ENCODE measurements at regions not wholly inside any gene's neighbourhood (a gene's known extent, or its start where the extent isn't known, plus 50 kb on each side); places are given as distances from the start of the nearest gene placed in this dataset.
A peak's percentile ranks its signal among the peaks of the same experiment; 100 is the strongest.

DNA sequence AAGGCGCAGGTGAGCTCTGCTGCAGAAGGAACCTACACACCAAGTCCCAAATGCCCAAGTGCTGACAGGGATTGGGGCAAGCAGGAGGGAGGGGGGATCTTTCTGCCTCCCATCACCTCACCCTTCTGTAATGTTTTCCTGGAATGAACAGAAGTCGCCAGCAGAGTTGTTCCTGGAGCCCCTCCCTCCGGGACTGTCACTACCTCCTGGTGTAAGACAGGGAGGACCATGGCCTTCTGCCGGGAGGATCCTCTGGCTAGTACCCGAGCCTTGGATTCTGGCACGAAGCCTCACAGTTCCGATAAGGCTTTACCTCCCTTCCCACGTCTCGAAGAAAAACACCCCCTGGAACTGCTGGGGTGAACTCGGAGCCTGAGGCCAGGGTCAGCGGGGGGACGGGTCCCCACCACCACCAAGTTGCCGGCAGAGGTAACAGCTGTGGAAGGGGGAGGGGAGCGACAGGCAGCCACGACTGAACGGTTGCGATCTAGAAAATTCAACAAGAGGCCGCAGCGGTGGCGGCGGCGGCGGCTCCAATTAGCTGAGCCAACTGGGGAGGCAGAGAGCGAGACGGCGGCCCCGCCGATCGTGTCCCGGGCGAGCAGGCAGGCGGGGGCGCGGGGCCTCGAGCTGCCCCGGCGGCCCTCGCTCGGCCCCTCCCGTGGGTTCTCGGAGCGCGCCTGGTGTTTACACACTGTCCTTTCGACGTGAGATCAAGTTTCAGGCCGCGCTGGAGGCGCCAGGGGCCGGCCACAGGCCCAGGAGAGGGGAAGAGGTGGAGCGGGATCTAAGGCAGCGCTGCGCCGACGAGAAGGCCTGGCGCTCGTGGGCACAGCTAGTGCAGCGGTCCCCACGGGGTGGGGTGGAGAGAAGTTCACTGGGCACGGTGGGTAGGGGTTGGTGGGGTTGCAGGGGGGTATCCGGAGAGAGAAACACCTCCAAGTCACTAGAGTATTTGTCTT is 53.7 kb upstream of the BCOR start:
- Histone ChIP-seq H3K4me3 (peak overlapping the region; percentile 43), H3K9me3 (ENCODE audit: low read depth) (no peaks in the 10 kb centered on the region), H3K4me1 (ENCODE audit: low read depth) (peaks cover 51% of the 10 kb centered on the region), H3K27ac (no peak overlapping the region), H3K27me3 (peaks cover 16% of the 10 kb centered on the region), H3K36me3 (no peaks in the 10 kb centered on the region)
- DNase-seq (ENCODE audit: low read depth in 1 of 2, low spot score in 1 of 2), result peak in 1 of 2 donors; percentile 81
- TF ChIP-seq, protein P1, sequence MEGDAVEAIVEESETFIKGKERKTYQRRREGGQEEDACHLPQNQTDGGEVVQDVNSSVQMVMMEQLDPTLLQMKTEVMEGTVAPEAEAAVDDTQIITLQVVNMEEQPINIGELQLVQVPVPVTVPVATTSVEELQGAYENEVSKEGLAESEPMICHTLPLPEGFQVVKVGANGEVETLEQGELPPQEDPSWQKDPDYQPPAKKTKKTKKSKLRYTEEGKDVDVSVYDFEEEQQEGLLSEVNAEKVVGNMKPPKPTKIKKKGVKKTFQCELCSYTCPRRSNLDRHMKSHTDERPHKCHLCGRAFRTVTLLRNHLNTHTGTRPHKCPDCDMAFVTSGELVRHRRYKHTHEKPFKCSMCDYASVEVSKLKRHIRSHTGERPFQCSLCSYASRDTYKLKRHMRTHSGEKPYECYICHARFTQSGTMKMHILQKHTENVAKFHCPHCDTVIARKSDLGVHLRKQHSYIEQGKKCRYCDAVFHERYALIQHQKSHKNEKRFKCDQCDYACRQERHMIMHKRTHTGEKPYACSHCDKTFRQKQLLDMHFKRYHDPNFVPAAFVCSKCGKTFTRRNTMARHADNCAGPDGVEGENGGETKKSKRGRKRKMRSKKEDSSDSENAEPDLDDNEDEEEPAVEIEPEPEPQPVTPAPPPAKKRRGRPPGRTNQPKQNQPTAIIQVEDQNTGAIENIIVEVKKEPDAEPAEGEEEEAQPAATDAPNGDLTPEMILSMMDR (IDR thresholded peaks at IDR 0.05; ENCODE audit: low read depth, low read length), result no peak

- peaks cover 26% of the 10 kb centered on the region for H3K27me3 ChIP-seq
- TF ChIP-seq, protein P1 (IDR thresholded peaks at IDR 0.05; ENCODE audit: low read depth, low read length), result no peak
- H3K4me1 ChIP-seq (ENCODE audit: low read depth), result peaks cover 49% of the 10 kb centered on the region
- no peak for DNase-seq (ENCODE audit: low read depth in 1 of 2, low spot score in 1 of 2)
- H3K9me3 ChIP-seq (ENCODE audit: low read depth), result no peaks in the 10 kb centered on the region
- H3K27ac ChIP-seq, result no peak overlapping the region
- no peak overlapping the region for H3K4me3 ChIP-seq
- H3K36me3 ChIP-seq, result no peaks in the 10 kb centered on the region
These were observed 52.7 kb upstream of the BCOR start for GRCh38 chrX:40150503-40150902.

DNA sequence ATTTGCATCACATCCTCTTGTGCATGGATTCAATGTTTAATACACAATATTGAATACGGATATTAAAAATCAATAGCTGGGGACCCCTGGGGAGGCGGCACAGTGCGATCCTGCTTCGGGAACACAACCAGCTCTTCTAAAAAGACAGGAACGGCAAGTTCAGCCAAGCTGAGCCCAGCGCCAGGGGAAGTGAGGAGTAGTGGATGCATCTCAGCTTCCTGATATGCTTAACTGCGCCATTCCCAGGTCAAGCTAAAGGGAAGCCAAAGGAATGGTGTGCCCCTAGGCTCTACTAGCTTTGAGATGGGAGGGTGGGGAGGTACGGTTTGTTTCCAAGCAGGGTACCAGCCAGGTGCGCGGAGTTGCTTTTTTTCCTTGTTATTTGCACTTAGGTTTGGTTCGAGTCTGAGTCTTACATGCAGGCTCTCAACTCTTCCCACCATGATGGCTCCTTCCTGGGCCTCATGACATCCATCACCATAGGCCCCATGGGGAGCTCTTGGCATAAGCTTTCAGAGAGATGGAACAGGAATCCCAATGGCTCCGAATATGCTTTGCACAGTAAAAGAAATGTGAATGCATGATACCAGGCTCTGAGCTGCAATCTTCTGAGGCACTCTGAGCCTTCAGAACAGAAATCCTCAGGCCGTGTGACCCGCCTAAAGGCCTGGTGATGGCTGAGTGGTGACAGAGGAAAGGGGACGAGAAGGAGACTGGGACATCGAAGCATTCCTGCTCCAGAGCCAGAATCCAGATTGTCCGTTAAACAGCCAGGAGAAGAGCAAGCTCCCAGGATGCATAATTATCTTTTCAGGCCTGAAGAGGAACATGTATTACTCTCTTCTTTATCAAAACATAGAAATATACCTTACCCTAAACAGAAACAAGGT is 51.8 kb upstream of the BCOR start:
- Histone ChIP-seq H3K27me3 (peaks cover 35% of the 10 kb centered on the region), H3K9me3 (ENCODE audit: low read depth) (no peaks in the 10 kb centered on the region), H3K27ac (peak overlapping the region; percentile 32), H3K4me3 (no peak overlapping the region), H3K4me1 (ENCODE audit: low read depth) (peaks cover 49% of the 10 kb centered on the region), H3K36me3 (no peaks in the 10 kb centered on the region)
- peak in 1 of 2 donors; percentile 82 for DNase-seq (ENCODE audit: low read depth in 1 of 2, low spot score in 1 of 2)
- TF ChIP-seq, protein P1 (IDR thresholded peaks at IDR 0.05; ENCODE audit: low read depth, low read length), result no peak

- peak in 1 of 2 donors; percentile 41 for DNase-seq (ENCODE audit: low read depth in 1 of 2, low spot score in 1 of 2)
- H3K36me3 ChIP-seq, result no peaks in the 10 kb centered on the region
- no peak overlapping the region for H3K4me3 ChIP-seq
- peaks cover 44% of the 10 kb centered on the region for H3K27me3 ChIP-seq
- peaks cover 49% of the 10 kb centered on the region for H3K4me1 ChIP-seq (ENCODE audit: low read depth)
- no peaks in the 10 kb centered on the region for H3K9me3 ChIP-seq (ENCODE audit: low read depth)
- TF ChIP-seq, protein P1 (IDR thresholded peaks at IDR 0.05; ENCODE audit: low read depth, low read length), result no peak
- H3K27ac ChIP-seq, result peak overlapping the region; percentile 32
These were observed 50.9 kb upstream of the BCOR start for GRCh38 chrX:40148385-40149285.

- H3K9me3 ChIP-seq (ENCODE audit: low read depth), result no peaks in the 10 kb centered on the region
- H3K27ac ChIP-seq, result no peak overlapping the region
- peaks cover 48% of the 10 kb centered on the region for H3K27me3 ChIP-seq
- peaks cover 49% of the 10 kb centered on the region for H3K4me1 ChIP-seq (ENCODE audit: low read depth)
- TF ChIP-seq, protein P1 (IDR thresholded peaks at IDR 0.05; ENCODE audit: low read depth, low read length), result no peak
- DNase-seq (ENCODE audit: low read depth in 1 of 2, low spot score in 1 of 2), result no peak
- no peaks in the 10 kb centered on the region for H3K36me3 ChIP-seq
- H3K4me3 ChIP-seq, result no peak overlapping the region
These were observed 50.2 kb upstream of the BCOR start for GRCh38 chrX:40147971-40148370.

All from cardiac muscle cell (in vitro differentiated cells and primary cell).